ENCODE measurements at regions not wholly inside any gene's neighbourhood (a gene's known extent, or its start where the extent isn't known, plus 50 kb on each side); places are given as distances from the start of the nearest gene placed in this dataset.

GRCh38 chr1:48062353-48062752, 65.2 kb upstream of the TRABD2B start:
- intact Hi-C loops (cut with micrococcal nuclease): no loop called here
- H3K27me3 ChIP-seq (ENCODE audit: control insufficient read depth in 2 of 2, insufficient read depth in 2 of 2, low read length in 2 of 2): peaks cover 0 to 3% of the 10 kb centered on the region in 2 donors
- H3K79me2 ChIP-seq (ENCODE audit: insufficient read depth, low read length): no peaks in the 10 kb centered on the region
- H3K36me3 ChIP-seq (replicated peaks in 1 of 2; ENCODE audit: control insufficient read depth in 1 of 2, insufficient read depth in 2 of 2, low read length in 2 of 2): no peaks in the 10 kb centered on the region
- H3K9me3 ChIP-seq (replicated peaks in 1 of 2; ENCODE audit: control insufficient read depth in 1 of 2, insufficient read depth in 1 of 2, low read length in 2 of 2): no peaks in the 10 kb centered on the region
- no peak overlapping the region for H3K9ac ChIP-seq (ENCODE audit: insufficient read depth, low read length, poor library complexity, severe bottlenecking)
- H3K4me2 ChIP-seq (replicated peaks; ENCODE audit: extremely low read depth, low read length, poor library complexity, severe bottlenecking): no peak overlapping the region
- Mint-ChIP-seq H3K4me3 (no peak overlapping the region), H3K27ac (no peak overlapping the region), H3K4me1 (peaks cover 8% of the 10 kb centered on the region), H3K9me3 (no peaks in the 10 kb centered on the region), H3K27me3 (ENCODE audit: low read depth in 3 of 3) (peaks cover 2 to 8% (median 3%) of the 10 kb centered on the region in 3 donors), H3K36me3 (no peaks in the 10 kb centered on the region)
- no peak overlapping the region for H3K27ac ChIP-seq (ENCODE audit: low read depth in 1 of 2, low read length in 2 of 2)
- 17% methylated on average over 1 of the region's 1 CpG for WGBS (ENCODE audit: insufficient coverage)
- no peaks in the 10 kb centered on the region for H4K20me1 ChIP-seq (ENCODE audit: insufficient read depth, low read length)
- DNase-seq: no peak
- TF ChIP-seq CTCF (IDR thresholded peaks at IDR 0.05): no peak
- peaks cover 2 to 8% of the 10 kb centered on the region in 2 donors for H3K4me1 ChIP-seq (ENCODE audit: control insufficient read depth in 1 of 2, insufficient read depth in 2 of 2, low read length in 2 of 2)
- no peak overlapping the region for H3K4me3 ChIP-seq (replicated peaks in 1 of 3; ENCODE audit: low read depth in 2 of 3, low read length in 3 of 3)
- H2AFZ ChIP-seq (ENCODE audit: insufficient read depth, low read depth, low read length, poor library complexity, severe bottlenecking): no peak overlapping the region

GRCh38 chr1:48061162-48062136, 64.3 kb upstream of the TRABD2B start:
- Histone ChIP-seq H3K4me2 (replicated peaks; ENCODE audit: extremely low read depth, low read length, poor library complexity, severe bottlenecking) (no peak overlapping the region), H3K9me3 (replicated peaks in 1 of 2; ENCODE audit: control insufficient read depth in 1 of 2, insufficient read depth in 1 of 2, low read length in 2 of 2) (no peaks in the 10 kb centered on the region), H3K9ac (ENCODE audit: insufficient read depth, low read length, poor library complexity, severe bottlenecking) (no peak overlapping the region), H3K4me1 (ENCODE audit: control insufficient read depth in 1 of 2, insufficient read depth in 2 of 2, low read length in 2 of 2) (peaks cover 2 to 8% of the 10 kb centered on the region in 2 donors), H4K20me1 (ENCODE audit: insufficient read depth, low read length) (no peaks in the 10 kb centered on the region), H3K36me3 (replicated peaks in 1 of 2; ENCODE audit: control insufficient read depth in 1 of 2, insufficient read depth in 2 of 2, low read length in 2 of 2) (no peaks in the 10 kb centered on the region), H3K4me3 (replicated peaks in 1 of 3; ENCODE audit: low read depth in 2 of 3, low read length in 3 of 3) (no peak overlapping the region), H3K79me2 (ENCODE audit: insufficient read depth, low read length) (no peaks in the 10 kb centered on the region), H3K27ac (ENCODE audit: low read depth in 1 of 2, low read length in 2 of 2) (no peak overlapping the region), H2AFZ (ENCODE audit: insufficient read depth, low read depth, low read length, poor library complexity, severe bottlenecking) (no peak overlapping the region), H3K27me3 (ENCODE audit: control insufficient read depth in 2 of 2, insufficient read depth in 2 of 2, low read length in 2 of 2) (peaks cover 0 to 3% of the 10 kb centered on the region in 2 donors)
- Mint-ChIP-seq H3K36me3 (no peaks in the 10 kb centered on the region), H3K9me3 (no peaks in the 10 kb centered on the region), H3K4me1 (peaks cover 8% of the 10 kb centered on the region), H3K27me3 (ENCODE audit: low read depth in 3 of 3) (peaks cover 2 to 8% (median 3%) of the 10 kb centered on the region in 3 donors), H3K4me3 (no peak overlapping the region), H3K27ac (peak overlapping the region in 2 of 7 donors; percentile 3 to 54)
- 0% methylated on average over 1 of the region's 3 CpGs for WGBS (ENCODE audit: insufficient coverage)
- TF ChIP-seq CTCF (IDR thresholded peaks at IDR 0.05): peak; percentile 51
- peak; percentile 5 to 31 (median 14) for DNase-seq
- intact Hi-C loops (cut with micrococcal nuclease): no loop called here

Measured in CD14-positive monocyte (primary cell).